CD4-positive, CD25-positive, alpha-beta regulatory T cell (primary cell): ENCODE measurements at regions not wholly inside any gene's neighbourhood (a gene's known extent, or its start where the extent isn't known, plus 50 kb on each side); places are given as distances from the start of the nearest gene placed in this dataset.

Experiments
- ATAC-seq, 2 donors: fragments of 150-1000 bp; cut with Tn5 transposase; one replicate each; pipeline ENCODE4 v1.10.0; 2021; ENCODE audit warnings: low read depth in 2 of 2, moderate number of reproducible peaks in 2 of 2, moderate library complexity in 1 of 2
- DNase-seq, 3 donors: peaks; one replicate each; pipeline versions ENCODE4 v3.0.0 to v3.0.0-alpha.2; 2012 to 2022; ENCODE audit warnings: mixed read lengths in 1 of 3
- H3K27ac ChIP-seq: one replicate; pipeline ENCODE4 v1.7.0; 2013; ENCODE audit warnings: mild to moderate bottlenecking, low read length; ENCODE audit not compliant: insufficient read depth, poor library complexity, severe bottlenecking
- H3K27me3 ChIP-seq: one replicate; pipeline ENCODE4 v1.7.0; 2013; ENCODE audit warnings: low read length; ENCODE audit not compliant: control insufficient read depth, insufficient read depth
- H3K36me3 ChIP-seq: one replicate; pipeline ENCODE4 v1.7.0; 2013; ENCODE audit warnings: mild to moderate bottlenecking, low read length, moderate library complexity; ENCODE audit not compliant: control insufficient read depth, insufficient read depth
- H3K4me1 ChIP-seq: 2 replicates; pipeline ENCODE4 v1.7.0; 2013; ENCODE audit warnings: mild to moderate bottlenecking, low read length; ENCODE audit not compliant: insufficient read depth, control insufficient read depth, poor library complexity, severe bottlenecking
- H3K4me3 ChIP-seq: one replicate; pipeline ENCODE4 v1.7.0; 2013; ENCODE audit warnings: low read depth, mild to moderate bottlenecking, low read length, moderate library complexity
- H3K9me3 ChIP-seq, 2 experiments: 1 replicate in 1 of 2; 2 replicates in 1 of 2; pipeline ENCODE4 v1.7.0; 2013; ENCODE audit warnings: low read length in 2 of 2, mild to moderate bottlenecking in 1 of 2, moderate library complexity in 1 of 2; ENCODE audit not compliant: control insufficient read depth in 2 of 2
- H3K27ac Mint-ChIP-seq, 3 donors: one replicate each; pipeline ENCODE4 v1.8.0; 2020 to 2022; ENCODE audit warnings: mild to moderate bottlenecking in 3 of 3, mixed read lengths in 3 of 3, moderate library complexity in 2 of 3
- H3K27me3 Mint-ChIP-seq: one replicate; pipeline ENCODE4 v1.8.0; 2022; ENCODE audit warnings: mild to moderate bottlenecking, mixed read lengths
- H3K36me3 Mint-ChIP-seq: one replicate; pipeline ENCODE4 v1.8.0; 2020; ENCODE audit warnings: mixed read lengths
- H3K4me1 Mint-ChIP-seq, 4 donors: one replicate each; pipeline ENCODE4 v1.8.0; 2020 to 2022; ENCODE audit warnings: mixed read lengths in 4 of 4, mild to moderate bottlenecking in 1 of 4
- H3K4me3 Mint-ChIP-seq, 4 donors: one replicate each; pipeline ENCODE4 v1.8.0; 2020 to 2022; ENCODE audit warnings: mild to moderate bottlenecking in 4 of 4, mixed read lengths in 4 of 4, moderate library complexity in 3 of 4
- H3K9me3 Mint-ChIP-seq, 7 donors: one replicate each; pipeline ENCODE4 v1.8.0; 2020 to 2022; ENCODE audit warnings: mixed read lengths in 7 of 7, mild to moderate bottlenecking in 3 of 7, moderate library complexity in 2 of 7

GRCh38 chr16:64742455-64743223 is 379.2 kb downstream of the CDH11 start:
- H3K9me3 ChIP-seq, result peaks cover 0 to 4% of the 10 kb centered on the region in 2 experiments
- H3K36me3 ChIP-seq, result no peaks in the 10 kb centered on the region
- H3K27me3 ChIP-seq, result no peaks in the 10 kb centered on the region
- no peaks in the 10 kb centered on the region for H3K36me3 Mint-ChIP-seq
- H3K4me1 Mint-ChIP-seq, result no peaks in the 10 kb centered on the region
- DNase-seq (no peak), ATAC-seq (no peak)
- H3K4me3 ChIP-seq, result no peak overlapping the region
- peaks cover 0 to 37% (median 7%) of the 10 kb centered on the region in 7 donors for H3K9me3 Mint-ChIP-seq
- H3K27me3 Mint-ChIP-seq, result no peaks in the 10 kb centered on the region
- no peak overlapping the region for H3K4me3 Mint-ChIP-seq
- H3K4me1 ChIP-seq, result no peaks in the 10 kb centered on the region
- no peak overlapping the region for H3K27ac Mint-ChIP-seq
- no peak overlapping the region for H3K27ac ChIP-seq

DNA sequence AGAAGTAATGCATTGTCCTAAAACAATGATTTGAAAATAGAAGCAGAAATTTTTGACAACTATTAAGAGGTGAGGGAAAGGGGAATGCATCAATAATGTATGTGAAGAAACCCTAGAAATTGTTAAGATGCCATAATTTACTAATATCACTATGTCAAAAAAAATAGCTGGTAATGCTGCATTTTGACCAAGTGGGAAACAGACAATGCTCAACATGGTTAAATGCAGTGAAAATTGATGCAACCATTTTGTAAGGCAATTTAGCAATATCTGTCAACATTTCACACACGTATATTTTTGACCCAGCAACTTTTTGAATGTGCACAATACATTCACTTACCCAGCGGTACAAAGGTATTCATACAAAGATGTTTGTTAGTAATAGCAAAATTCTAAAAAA is 381.6 kb downstream of the CDH11 start:
- no peak overlapping the region for H3K27ac Mint-ChIP-seq
- ATAC-seq (no peak), DNase-seq (no peak)
- H3K9me3 Mint-ChIP-seq, result peaks cover 3 to 31% (median 11%) of the 10 kb centered on the region in 7 donors
- Histone ChIP-seq H3K4me3 (no peak overlapping the region), H3K4me1 (no peaks in the 10 kb centered on the region), H3K27me3 (no peaks in the 10 kb centered on the region), H3K27ac (no peak overlapping the region), H3K9me3 (peaks cover 0 to 5% of the 10 kb centered on the region in 2 experiments), H3K36me3 (no peaks in the 10 kb centered on the region)
- no peaks in the 10 kb centered on the region for H3K4me1 Mint-ChIP-seq
- no peaks in the 10 kb centered on the region for H3K36me3 Mint-ChIP-seq
- no peak overlapping the region for H3K4me3 Mint-ChIP-seq
- no peaks in the 10 kb centered on the region for H3K27me3 Mint-ChIP-seq

DNA sequence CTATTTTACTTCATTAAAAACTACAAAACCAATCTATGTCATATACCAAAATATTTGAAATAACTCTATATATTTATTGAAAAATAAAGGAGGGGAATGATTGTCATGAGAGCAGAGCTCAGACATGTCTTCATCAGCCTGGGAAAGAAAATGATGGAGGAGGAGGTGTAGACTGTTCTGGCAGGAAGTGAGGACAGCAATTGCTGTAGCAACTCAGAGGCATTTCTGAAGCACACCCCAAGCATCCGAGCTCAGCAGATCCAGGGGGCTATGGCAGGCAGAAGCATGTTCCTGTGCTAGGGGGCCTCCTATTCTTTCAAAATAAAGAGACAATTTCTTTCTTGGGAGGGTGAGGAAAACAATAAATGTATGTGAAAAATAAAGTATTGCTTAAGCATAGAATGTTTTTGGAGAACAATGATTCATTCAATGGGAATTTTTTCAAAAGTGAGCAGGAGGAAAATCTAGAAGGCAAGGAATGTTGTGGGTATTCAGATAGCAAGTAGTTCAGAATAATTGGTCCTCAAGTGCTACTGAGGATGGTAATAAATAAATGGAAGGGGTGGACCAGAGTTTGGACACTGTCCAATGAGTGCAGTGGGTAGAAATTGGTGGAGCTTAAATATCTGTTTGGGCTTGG is 383.4 kb downstream of the CDH11 start:
- Mint-ChIP-seq H3K27me3 (no peaks in the 10 kb centered on the region), H3K4me3 (no peak overlapping the region), H3K9me3 (peaks cover under 1 to 21% (median 8%) of the 10 kb centered on the region in 7 donors), H3K4me1 (no peaks in the 10 kb centered on the region), H3K36me3 (no peaks in the 10 kb centered on the region), H3K27ac (no peak overlapping the region)
- peaks cover 0 to 5% of the 10 kb centered on the region in 2 experiments for H3K9me3 ChIP-seq
- H3K4me1 ChIP-seq, result no peaks in the 10 kb centered on the region
- H3K4me3 ChIP-seq, result no peak overlapping the region
- H3K27ac ChIP-seq, result no peak overlapping the region
- DNase-seq (no peak), ATAC-seq (no peak)
- no peaks in the 10 kb centered on the region for H3K27me3 ChIP-seq
- H3K36me3 ChIP-seq, result no peaks in the 10 kb centered on the region

DNA sequence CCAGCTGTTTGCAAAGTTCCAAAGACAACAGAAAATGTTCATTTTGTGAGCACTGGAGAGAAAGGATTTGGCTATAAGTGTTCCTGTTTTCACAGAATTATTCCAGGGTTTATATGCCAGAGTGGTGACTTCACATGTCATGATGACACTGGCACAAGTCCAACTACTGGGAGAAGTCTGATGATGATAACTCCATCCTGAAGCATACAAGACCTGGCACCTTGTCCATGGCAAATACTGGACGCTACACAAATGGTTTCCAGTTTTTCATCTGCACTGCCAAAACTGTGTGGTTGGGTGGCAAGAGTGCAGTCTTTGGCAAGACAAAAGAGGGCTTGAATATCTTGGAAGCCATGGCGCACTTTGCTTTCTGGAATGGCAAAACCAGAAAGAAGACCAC is 385.0 kb downstream of the CDH11 start:
- Mint-ChIP-seq H3K27ac (no peak overlapping the region), H3K4me3 (no peak overlapping the region), H3K4me1 (no peaks in the 10 kb centered on the region), H3K36me3 (no peaks in the 10 kb centered on the region), H3K27me3 (no peaks in the 10 kb centered on the region), H3K9me3 (peaks cover 0 to 32% (median 8%) of the 10 kb centered on the region in 7 donors)
- Histone ChIP-seq H3K27me3 (no peaks in the 10 kb centered on the region), H3K4me1 (no peaks in the 10 kb centered on the region), H3K4me3 (no peak overlapping the region), H3K27ac (no peak overlapping the region), H3K36me3 (no peaks in the 10 kb centered on the region), H3K9me3 (peaks cover 0 to 5% of the 10 kb centered on the region in 2 experiments)
- DNase-seq (no peak), ATAC-seq (no peak)

- Mint-ChIP-seq H3K36me3 (no peaks in the 10 kb centered on the region), H3K27me3 (no peaks in the 10 kb centered on the region), H3K27ac (no peak overlapping the region), H3K4me3 (no peak overlapping the region), H3K9me3 (peaks cover 0 to 31% (median 4%) of the 10 kb centered on the region in 7 donors), H3K4me1 (no peaks in the 10 kb centered on the region)
- H3K9me3 ChIP-seq, result peaks cover 0 to 6% of the 10 kb centered on the region in 2 experiments
- DNase-seq (no peak), ATAC-seq (no peak)
- H3K4me3 ChIP-seq, result no peak overlapping the region
- no peaks in the 10 kb centered on the region for H3K27me3 ChIP-seq
- no peaks in the 10 kb centered on the region for H3K4me1 ChIP-seq
- H3K36me3 ChIP-seq, result no peaks in the 10 kb centered on the region
- no peak overlapping the region for H3K27ac ChIP-seq
These were observed 390.0 kb downstream of the CDH11 start for GRCh38 chr16:64731891-64732290.

DNA sequence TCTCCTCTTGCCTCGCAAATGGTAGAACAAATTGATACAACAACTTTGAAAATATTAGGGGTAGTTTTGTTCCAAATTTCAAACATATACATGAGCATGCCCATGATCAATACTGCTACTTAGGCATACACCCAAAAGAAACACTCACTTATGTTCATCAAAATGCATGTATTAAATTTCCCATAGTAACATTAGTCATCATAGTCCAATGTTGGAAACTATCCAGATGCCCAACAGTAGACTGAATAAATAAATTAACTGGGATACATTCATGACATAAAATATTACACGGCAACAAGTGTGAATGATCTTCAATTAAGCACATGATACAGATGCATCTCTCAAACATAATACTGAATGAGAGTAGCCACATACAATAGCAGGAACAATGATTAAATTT is 391.6 kb downstream of the CDH11 start:
- no peaks in the 10 kb centered on the region for H3K4me1 ChIP-seq
- H3K9me3 ChIP-seq, result peaks cover 0 to 4% of the 10 kb centered on the region in 2 experiments
- no peak for ATAC-seq
- no peak overlapping the region for H3K4me3 ChIP-seq
- H3K27ac Mint-ChIP-seq, result no peak overlapping the region
- H3K4me1 Mint-ChIP-seq, result no peaks in the 10 kb centered on the region
- H3K36me3 ChIP-seq, result no peaks in the 10 kb centered on the region
- no peak overlapping the region for H3K27ac ChIP-seq
- no peaks in the 10 kb centered on the region for H3K27me3 ChIP-seq
- H3K9me3 Mint-ChIP-seq, result peaks cover 0 to 32% (median 2%) of the 10 kb centered on the region in 7 donors
- no peak overlapping the region for H3K4me3 Mint-ChIP-seq
- no peaks in the 10 kb centered on the region for H3K36me3 Mint-ChIP-seq
- DNase-seq, result no peak
- H3K27me3 Mint-ChIP-seq, result no peaks in the 10 kb centered on the region

DNA sequence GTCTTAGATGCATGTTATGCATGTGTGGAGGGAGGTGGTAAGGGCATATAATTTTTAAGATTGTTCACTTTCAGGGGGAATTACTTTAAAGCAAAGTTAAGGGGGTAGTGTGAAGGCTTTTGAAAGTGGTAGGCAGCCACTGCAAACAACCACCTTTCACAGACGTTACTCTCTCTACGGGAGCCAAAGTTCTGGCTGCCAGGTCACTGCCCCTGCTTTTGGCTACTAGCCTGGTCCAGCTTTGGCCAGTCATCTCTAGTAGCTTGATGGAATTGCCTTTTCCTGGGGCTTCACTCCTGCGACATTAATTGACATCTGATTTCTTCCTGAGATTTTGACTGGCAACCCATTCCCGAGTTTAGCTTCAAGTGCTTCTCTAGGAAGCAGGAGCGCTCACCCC is 397.5 kb downstream of the CDH11 start:
- Histone ChIP-seq H3K4me1 (no peaks in the 10 kb centered on the region), H3K36me3 (no peaks in the 10 kb centered on the region), H3K27ac (no peak overlapping the region), H3K9me3 (peaks cover under 1 to 11% of the 10 kb centered on the region in 2 experiments), H3K27me3 (no peaks in the 10 kb centered on the region), H3K4me3 (no peak overlapping the region)
- no peak overlapping the region for H3K4me3 Mint-ChIP-seq
- H3K9me3 Mint-ChIP-seq, result peaks cover 1 to 30% (median 6%) of the 10 kb centered on the region in 7 donors
- ATAC-seq, result no peak
- DNase-seq, result no peak
- no peaks in the 10 kb centered on the region for H3K4me1 Mint-ChIP-seq
- no peaks in the 10 kb centered on the region for H3K36me3 Mint-ChIP-seq
- H3K27me3 Mint-ChIP-seq, result no peaks in the 10 kb centered on the region
- no peak overlapping the region for H3K27ac Mint-ChIP-seq

- H3K27me3 Mint-ChIP-seq, result no peaks in the 10 kb centered on the region
- no peak for ATAC-seq
- no peak overlapping the region for H3K4me3 Mint-ChIP-seq
- Histone ChIP-seq H3K4me3 (no peak overlapping the region), H3K4me1 (no peaks in the 10 kb centered on the region), H3K9me3 (peaks cover 2 to 19% of the 10 kb centered on the region in 2 experiments), H3K36me3 (no peaks in the 10 kb centered on the region), H3K27ac (no peak overlapping the region), H3K27me3 (no peaks in the 10 kb centered on the region)
- no peak for DNase-seq
- no peak overlapping the region for H3K27ac Mint-ChIP-seq
- H3K4me1 Mint-ChIP-seq, result no peaks in the 10 kb centered on the region
- H3K36me3 Mint-ChIP-seq, result no peaks in the 10 kb centered on the region
- H3K9me3 Mint-ChIP-seq, result peaks cover 7 to 25% (median 11%) of the 10 kb centered on the region in 7 donors
These were observed 403.4 kb downstream of the CDH11 start for GRCh38 chr16:64718486-64718885.
